A549 (cell line): ENCODE measurements at regions not wholly inside any gene's neighbourhood (a gene's known extent, or its start where the extent isn't known, plus 50 kb on each side); places are given as distances from the start of the nearest gene placed in this dataset.

Experiments
- ATAC-seq, 2 experiments: fragments of 200-7000 bp in 1 of 2; fragments of >200 bp in 1 of 2; cut with Nextera tagmentation in 1 of 2; cut with Tn5 transposase in 1 of 2; 3 replicates each; pipeline versions ENCODE4 v1.8.0 to v1.9.1; 2018 to 2020; ENCODE audit warnings: mild to moderate bottlenecking in 1 of 2, moderate library complexity in 1 of 2
- CTCF ChIA-PET: fragments of 300-600 bp; sonication (Branson Sonifier 250); formaldehyde crosslinking; extraction: SDS; loops from one replicate; lab custom pipeline; 2021; ENCODE audit warnings: antibody characterized with exemption, inconsistent platforms; lab: Yijun Ruan, JAX
- POLR2A ChIA-PET: fragments of 350-600 bp; formaldehyde crosslinking; extraction: SDS; loops from one replicate; lab custom pipeline; 2021; ENCODE audit warnings: antibody characterized with exemption, inconsistent platforms; lab: Yijun Ruan, JAX
- DNase-seq, 2 experiments: peaks; one replicate each; pipeline versions ENCODE4 v3.0.0 to v3.0.0-alpha.2; 2011 to 2016; ENCODE audit warnings: low read depth in 1 of 2, low spot score in 1 of 2
- FAIRE-seq: peaks from 2 replicates; lab custom pipeline; 2011; peaks lifted over from hg19 to GRCh38; lab: Jason Lieb, UNC
- H3K27ac ChIP-seq, 2 experiments: fragments of >200 bp; sonication (Bioruptor Twin); formaldehyde crosslinking; 3 replicates each; pipeline ENCODE4 v1.5.1; 2016 to 2017
- H3K4me1 ChIP-seq: fragments of >200 bp; sonication (Bioruptor Twin); formaldehyde crosslinking; 3 replicates; pipeline ENCODE4 v1.6.1; 2016
- H3K4me2 ChIP-seq: fragments of >200 bp; sonication (Bioruptor Twin); formaldehyde crosslinking; 3 replicates; pipeline ENCODE4 v1.6.1; 2016
- H3K4me3 ChIP-seq: fragments of >200 bp; sonication (Bioruptor Twin); formaldehyde crosslinking; 3 replicates; pipeline ENCODE4 v1.5.1; 2016
- H3K9me3 ChIP-seq: fragments of >200 bp; sonication (Bioruptor Twin); formaldehyde crosslinking; 3 replicates; pipeline ENCODE4 v1.6.1; 2016
- BHLHE40 ChIP-seq: IDR thresholded peaks from 2 replicates; pipeline ENCODE4 v1.6.1; 2012; ENCODE audit warnings: low read depth, low read length, inconsistent platforms
- CBX2 ChIP-seq: fragments of 200-600 bp; sonication (generic); IDR thresholded peaks from 2 replicates; pipeline ENCODE4 v1.6.1; 2016; ENCODE audit warnings: low read depth, mild to moderate bottlenecking, borderline replicate concordance
- EHF ChIP-seq: fragments of 250-450 bp; sonication (Bioruptor Pico); IDR thresholded peaks from 2 replicates; pipeline ENCODE4 v1.5.0; 2020; ENCODE audit warnings: mild to moderate bottlenecking
- EP300 ChIP-seq, 2 experiments: fragments of >200 bp; sonication (Bioruptor Twin); formaldehyde crosslinking; IDR thresholded peaks; 2 replicates in 1 of 2; 3 replicates in 1 of 2; pipeline ENCODE4 v1.6.1; 2016 to 2017
- FOXS1 ChIP-seq: fragments of 250-450 bp; sonication (Bioruptor Pico); IDR thresholded peaks from 2 replicates; pipeline ENCODE4 v1.5.0; 2020; ENCODE audit warnings: mild to moderate bottlenecking, moderate library complexity
- HOXA7 ChIP-seq: fragments of 250-450 bp; sonication (Bioruptor Pico); IDR thresholded peaks from 2 replicates; pipeline ENCODE4 v1.5.0; 2020; ENCODE audit warnings: mild to moderate bottlenecking, moderate library complexity
- HOXB13 ChIP-seq: fragments of 250-450 bp; sonication (Bioruptor Pico); IDR thresholded peaks from 2 replicates; pipeline ENCODE4 v1.5.0; 2020; ENCODE audit warnings: low read depth, mild to moderate bottlenecking, moderate library complexity
- JUN ChIP-seq, 2 experiments: fragments of >200 bp; sonication (Bioruptor Twin); formaldehyde crosslinking; IDR thresholded peaks; 2 replicates in 1 of 2; 3 replicates in 1 of 2; pipeline ENCODE4 v1.6.1; 2016 to 2017
- JUNB ChIP-seq: fragments of >200 bp; sonication (Bioruptor Twin); formaldehyde crosslinking; IDR thresholded peaks from 2 replicates; pipeline ENCODE4 v1.6.1; 2016
- KDM5A ChIP-seq: fragments of 200-600 bp; sonication (generic); IDR thresholded peaks from 2 replicates; pipeline ENCODE4 v1.6.1; 2016; ENCODE audit warnings: antibody characterized with exemption, mild to moderate bottlenecking
- NFE2L2 ChIP-seq: fragments of 150-350 bp; conservative IDR thresholded peaks from 2 replicates; pipeline ENCODE4 v1.6.1; 2014; ENCODE audit warnings: low read length
- NR3C1 ChIP-seq: fragments of >200 bp; sonication (Bioruptor Twin); formaldehyde crosslinking; IDR thresholded peaks from 3 replicates; pipeline ENCODE4 v1.6.1; 2017
- POLR2A ChIP-seq: IDR thresholded peaks from 2 replicates; pipeline ENCODE4 v1.6.1; 2012; ENCODE audit warnings: mild to moderate bottlenecking, low read length
- RAD21 ChIP-seq, 2 experiments: fragments of >200 bp in 1 of 2; sonication (Bioruptor Twin) in 1 of 2; formaldehyde crosslinking in 1 of 2; IDR thresholded peaks in 1 of 2; conservative IDR thresholded peaks in 1 of 2; 2 replicates in 1 of 2; 3 replicates in 1 of 2; pipeline ENCODE4 v1.6.1; 2012 to 2018; ENCODE audit warnings: inconsistent platforms in 1 of 2
- RARB ChIP-seq: fragments of 250-450 bp; sonication (Bioruptor Pico); IDR thresholded peaks from 2 replicates; pipeline ENCODE4 v1.8.0; 2021; ENCODE audit warnings: mild to moderate bottlenecking, moderate library complexity
- RCOR1 ChIP-seq: fragments of 150-350 bp; IDR thresholded peaks from 2 replicates; pipeline ENCODE4 v1.6.1; 2014; ENCODE audit warnings: antibody characterized with exemption, low read length, low read depth
- SMC3 ChIP-seq: fragments of >200 bp; sonication (Bioruptor Twin); formaldehyde crosslinking; IDR thresholded peaks from 3 replicates; pipeline ENCODE4 v1.6.1; 2018; ENCODE audit warnings: inconsistent platforms
- ZC3H11A ChIP-seq: fragments of 450-650 bp; IDR thresholded peaks from 2 replicates; pipeline ENCODE4 v1.6.1; 2014; ENCODE audit warnings: antibody characterized with exemption, mild to moderate bottlenecking
- WGBS: methylation state at CpG from one replicate; pipeline ENCODE4 v1.1.6; 2017; ENCODE audit errors: missing lambda C conversion rate; 5-methylcytosine and 5-hydroxymethylcytosine counted together
- TF ChIP-seq, protein P1 (sequence below): fragments of >200 bp; sonication (Bioruptor Twin); formaldehyde crosslinking; IDR thresholded peaks from 2 replicates; pipeline ENCODE4 v1.6.1; 2016
- TF ChIP-seq, protein P2 (sequence below): fragments of >200 bp; sonication (Bioruptor Twin); formaldehyde crosslinking; IDR thresholded peaks from 3 replicates; pipeline ENCODE4 v1.6.1; 2016
- TF ChIP-seq, protein P3 (sequence below): IDR thresholded peaks from 2 replicates; pipeline ENCODE4 v1.6.1; 2012

DNA sequence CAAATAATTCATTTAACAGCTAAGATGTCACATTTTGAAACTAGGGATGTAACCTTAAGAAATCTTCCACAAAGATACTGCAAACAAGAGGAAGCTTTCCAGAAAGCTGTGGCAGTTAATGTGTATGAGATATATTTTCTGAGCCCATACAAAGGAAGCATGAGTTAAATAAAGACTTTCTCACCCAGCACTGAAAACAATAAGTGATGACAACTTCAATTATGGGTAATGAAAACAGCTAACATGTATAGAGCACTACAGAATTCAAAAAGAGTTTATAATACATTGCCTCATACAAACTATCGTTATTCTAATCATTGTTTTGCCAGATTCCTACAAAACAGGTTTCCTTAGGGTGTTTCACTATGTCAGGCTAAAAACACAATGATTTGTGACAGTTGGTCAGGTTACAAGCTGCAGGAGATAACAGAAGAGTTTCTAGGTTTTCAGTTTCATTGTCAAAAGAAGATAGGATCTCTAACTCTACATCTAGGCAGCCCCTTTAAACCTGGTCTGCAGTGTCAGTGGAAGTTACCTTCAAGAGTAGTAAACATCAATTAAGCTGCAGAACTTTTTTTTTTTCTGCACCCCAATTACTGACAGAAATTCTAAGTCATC is 618.1 kb upstream of the ADGRL3 start:
- no peak overlapping the region for H3K4me3 ChIP-seq
- TF ChIP-seq EHF (CRISPR knock-in tag) (no peak), ZC3H11A (no peak), RAD21 (conservative IDR thresholded peaks at IDR 0.05 in 1 of 2, IDR thresholded peaks at IDR 0.05 in 1 of 2) (no peak), JUNB (no peak), HOXA7 (CRISPR knock-in tag) (no peak), CBX2 (no peak), NFE2L2 (no peak)
- TF ChIP-seq, all 56 proteins: peak for 0
- ATAC-seq (no peak), DNase-seq (no peak), FAIRE-seq (no peak)
- no peak overlapping the region for H3K27ac ChIP-seq
- no peak overlapping the region for H3K4me2 ChIP-seq
- WGBS: 0% methylated on average over 1 of the region's 1 CpG
- CTCF ChIA-PET: interaction anchor here (1.7 kb wide), 1 partner anchor 11 kb away, joined by 3 read pairs; no protein-coding TSS in a partner anchor
- H3K9me3 ChIP-seq: no peaks in the 10 kb centered on the region
- POLR2A ChIA-PET: no interaction called here
- no peaks in the 10 kb centered on the region for H3K4me1 ChIP-seq

DNA sequence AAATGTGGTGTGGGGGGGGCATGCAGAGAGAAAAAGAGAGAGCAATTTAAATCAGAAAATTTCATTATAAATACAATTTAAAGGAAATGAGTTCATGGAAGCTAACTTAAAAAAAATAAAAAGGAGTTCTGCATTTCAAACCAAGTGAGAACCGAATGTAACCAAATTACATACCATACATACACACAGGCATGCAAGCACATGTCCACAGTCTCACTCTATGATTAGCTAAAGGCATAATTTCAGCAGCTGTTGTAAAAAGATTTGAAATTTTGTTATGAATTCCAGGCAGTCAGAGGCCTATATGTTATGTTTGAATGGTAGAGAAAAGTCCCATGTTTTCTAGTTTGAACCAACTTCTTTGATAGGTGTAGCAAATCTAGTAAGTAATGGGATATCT is 611.6 kb upstream of the ADGRL3 start:
- Histone ChIP-seq H3K4me3 (no peak overlapping the region), H3K4me1 (no peaks in the 10 kb centered on the region), H3K27ac (no peak overlapping the region), H3K9me3 (no peaks in the 10 kb centered on the region), H3K4me2 (no peak overlapping the region)
- ATAC-seq: no peak
- ChIA-PET POLR2A (no interaction called here), CTCF (no interaction called here)
- no peak for DNase-seq
- 12% methylated on average over 1 of the region's 1 CpG for WGBS
- TF ChIP-seq CBX2 (no peak), KDM5A (no peak), SMC3 (no peak), FOXS1 (CRISPR knock-in tag) (no peak), NR3C1 (no peak), POLR2A (no peak), RAD21 (conservative IDR thresholded peaks at IDR 0.05 in 1 of 2, IDR thresholded peaks at IDR 0.05 in 1 of 2) (no peak), EP300 (IDR thresholded peaks at IDR 0.05) (no peak), RARB (CRISPR knock-in tag) (no peak)
- TF ChIP-seq, protein P1, sequence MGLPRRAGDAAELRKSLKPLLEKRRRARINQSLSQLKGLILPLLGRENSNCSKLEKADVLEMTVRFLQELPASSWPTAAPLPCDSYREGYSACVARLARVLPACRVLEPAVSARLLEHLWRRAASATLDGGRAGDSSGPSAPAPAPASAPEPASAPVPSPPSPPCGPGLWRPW: no peak
- TF ChIP-seq, protein P2, sequence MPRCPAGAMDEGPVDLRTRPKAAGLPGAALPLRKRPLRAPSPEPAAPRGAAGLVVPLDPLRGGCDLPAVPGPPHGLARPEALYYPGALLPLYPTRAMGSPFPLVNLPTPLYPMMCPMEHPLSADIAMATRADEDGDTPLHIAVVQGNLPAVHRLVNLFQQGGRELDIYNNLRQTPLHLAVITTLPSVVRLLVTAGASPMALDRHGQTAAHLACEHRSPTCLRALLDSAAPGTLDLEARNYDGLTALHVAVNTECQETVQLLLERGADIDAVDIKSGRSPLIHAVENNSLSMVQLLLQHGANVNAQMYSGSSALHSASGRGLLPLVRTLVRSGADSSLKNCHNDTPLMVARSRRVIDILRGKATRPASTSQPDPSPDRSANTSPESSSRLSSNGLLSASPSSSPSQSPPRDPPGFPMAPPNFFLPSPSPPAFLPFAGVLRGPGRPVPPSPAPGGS: no peak
- FAIRE-seq: no peak

DNA sequence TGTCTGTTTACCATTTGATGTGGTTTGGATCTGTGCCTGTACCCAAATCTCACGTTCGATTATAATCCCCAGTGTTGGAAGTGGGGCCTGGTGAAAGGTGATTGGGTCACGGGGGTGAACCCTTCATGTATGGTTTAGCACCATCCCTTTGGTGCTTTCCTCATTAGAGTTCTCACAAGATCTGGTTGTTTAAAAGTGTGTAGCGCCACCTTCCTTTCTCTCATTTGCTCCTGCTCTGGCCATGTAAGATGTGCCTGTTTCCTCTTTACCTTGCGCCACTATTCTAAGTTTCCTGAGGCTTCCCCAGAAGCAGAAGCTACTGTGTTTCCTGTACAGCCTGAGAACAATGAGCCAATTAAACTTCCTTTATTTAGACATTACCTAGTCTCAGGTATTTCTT is 610.7 kb upstream of the ADGRL3 start:
- H3K9me3 ChIP-seq: no peaks in the 10 kb centered on the region
- H3K4me1 ChIP-seq: no peaks in the 10 kb centered on the region
- ATAC-seq: no peak
- POLR2A ChIA-PET: no interaction called here
- WGBS: 22% methylated on average over 5 of the region's 5 CpGs
- H3K4me3 ChIP-seq: no peak overlapping the region
- TF ChIP-seq ZC3H11A (no peak), RCOR1 (no peak), BHLHE40 (no peak), JUN (IDR thresholded peaks at IDR 0.05) (no peak), HOXB13 (no peak)
- TF ChIP-seq, protein P2: no peak
- TF ChIP-seq, protein P3, sequence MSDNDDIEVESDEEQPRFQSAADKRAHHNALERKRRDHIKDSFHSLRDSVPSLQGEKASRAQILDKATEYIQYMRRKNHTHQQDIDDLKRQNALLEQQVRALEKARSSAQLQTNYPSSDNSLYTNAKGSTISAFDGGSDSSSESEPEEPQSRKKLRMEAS: no peak
- H3K4me2 ChIP-seq: no peak overlapping the region
- DNase-seq: no peak
- CTCF ChIA-PET: no interaction called here
- H3K27ac ChIP-seq: no peak overlapping the region
- FAIRE-seq: no peak
